Fibroblast of mammary gland (primary cell): ENCODE measurements at regions not wholly inside any gene's neighbourhood (a gene's known extent, or its start where the extent isn't known, plus 50 kb on each side); places are given as distances from the start of the nearest gene placed in this dataset.
"Not testable (repeated sequence)": the region's sequence is repeated elsewhere in the genome, so short reads cannot be mapped to it uniquely, and the experiment has no call there.

Source experiments
- DNase-seq: peaks from one replicate; pipeline ENCODE4 v3.0.0-alpha.2; 2010; ENCODE audit warnings: low read depth
- H3K4me3 ChIP-seq: 2 replicates; pipeline ENCODE4 v1.5.1; 2011; ENCODE audit warnings: low read depth, mild to moderate bottlenecking, low read length, moderate library complexity; ENCODE audit not compliant: control insufficient read depth
- CTCF ChIP-seq: conservative IDR thresholded peaks from 2 replicates; pipeline ENCODE4 v1.5.1; 2011; ENCODE audit warnings: low read depth, low read length, inconsistent platforms; ENCODE audit not compliant: control insufficient read depth, insufficient read depth

DNA sequence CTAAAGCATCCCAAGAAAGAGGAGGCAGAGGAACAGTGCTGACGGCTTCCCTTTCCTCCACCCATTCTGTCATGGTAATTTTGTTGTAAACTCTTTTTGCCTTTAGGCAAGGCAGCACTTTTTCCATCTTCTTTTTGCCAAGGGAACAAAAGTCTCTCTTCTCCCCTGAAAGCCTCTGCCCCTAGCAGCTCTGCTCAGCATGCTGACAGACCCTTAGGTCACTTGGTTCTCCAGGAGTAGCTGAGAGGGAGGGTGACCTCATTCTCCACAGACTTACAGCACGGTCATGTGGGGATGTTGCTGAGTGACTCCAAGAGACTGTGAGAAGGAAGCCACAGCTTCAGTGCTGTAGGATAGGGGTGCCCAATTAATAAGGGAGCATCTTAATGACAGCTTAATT lies 81.1 kb upstream of the RALGAPA2 start:
- no peak for TF ChIP-seq CTCF
- DNase-seq, result no peak

GRCh38 chr20:20791664-20792568 lies 79.5 kb upstream of the RALGAPA2 start:
- TF ChIP-seq CTCF, result no peak
- H3K4me3 ChIP-seq, result no peak overlapping the region
- no peak for DNase-seq

More for the DNA sequence above, 81.1 kb upstream of the RALGAPA2 start:
- H3K4me3 ChIP-seq, result no peak overlapping the region

- DNase-seq, result no peak
- no peak overlapping the region for H3K4me3 ChIP-seq
- TF ChIP-seq CTCF, result no peak
These were observed 75.9 kb upstream of the RALGAPA2 start for GRCh38 chr20:20788308-20788707.

DNA sequence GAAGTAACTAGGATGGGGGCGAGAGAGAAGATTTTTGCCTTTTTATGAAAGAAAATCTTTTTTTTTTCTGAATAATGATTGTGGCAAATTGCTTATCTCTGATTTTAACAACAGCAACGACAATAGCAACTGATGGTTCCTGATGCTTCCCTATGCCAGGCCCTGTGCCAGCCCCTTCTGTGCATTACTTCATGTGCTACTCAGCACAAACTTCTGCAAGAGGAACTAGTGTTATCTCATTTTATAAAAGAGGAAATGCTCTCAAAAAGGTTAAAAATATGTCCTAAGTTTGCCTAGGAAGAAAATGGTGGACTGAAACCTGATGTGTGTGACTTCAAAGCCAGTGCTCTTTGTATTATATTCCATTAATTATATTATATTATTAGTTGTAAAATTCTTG lies 74.0 kb upstream of the RALGAPA2 start:
- TF ChIP-seq CTCF, result no peak
- no peak overlapping the region for H3K4me3 ChIP-seq
- DNase-seq, result no peak

DNA sequence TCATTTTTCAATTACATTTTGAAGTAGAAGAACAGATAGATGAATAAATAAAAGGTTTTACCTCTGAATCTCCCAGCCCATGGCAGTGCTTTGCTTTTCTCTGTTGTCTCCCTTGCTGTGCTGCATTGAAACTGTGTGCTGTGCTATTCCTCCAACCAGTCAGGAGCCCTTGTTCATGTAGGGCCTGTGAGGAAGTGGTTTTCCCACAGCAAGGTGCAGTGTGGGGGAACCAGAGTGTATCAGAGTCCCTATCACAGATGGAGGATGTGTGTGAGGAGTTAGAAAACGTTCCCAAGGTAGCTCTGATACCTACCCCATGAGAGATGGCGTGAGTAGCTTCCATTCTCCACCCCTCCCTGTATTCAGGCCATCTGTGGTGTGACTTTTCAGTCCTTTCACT lies 72.8 kb upstream of the RALGAPA2 start:
- no peak for DNase-seq
- no peak overlapping the region for H3K4me3 ChIP-seq
- TF ChIP-seq CTCF, result no peak

GRCh38 chr20:20784450-20784849 lies 72.0 kb upstream of the RALGAPA2 start:
- H3K4me3 ChIP-seq, DNase-seq: not testable (repeated sequence)

DNA sequence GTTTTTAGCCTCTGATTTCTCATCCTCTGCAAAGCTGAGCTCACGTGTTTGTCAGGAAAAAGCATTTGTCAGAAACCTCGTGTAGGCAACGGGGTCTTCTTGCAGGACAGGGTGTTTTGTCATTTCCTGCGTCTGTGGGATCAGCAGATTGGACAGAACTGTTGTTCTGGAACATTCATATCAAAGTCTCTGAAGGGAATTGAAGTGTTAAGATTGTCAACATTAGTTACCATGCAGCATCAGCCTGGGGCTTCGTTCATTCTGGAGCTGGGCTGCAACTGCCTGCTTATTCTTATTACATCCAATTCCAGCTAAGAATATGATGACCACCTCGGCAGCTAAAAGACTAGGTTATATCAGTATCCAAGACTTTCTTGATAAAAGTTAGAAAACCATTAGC lies 71.0 kb upstream of the RALGAPA2 start:
- no peak for TF ChIP-seq CTCF
- DNase-seq, result no peak
- no peak overlapping the region for H3K4me3 ChIP-seq
